ENCODE measurements at regions not wholly inside any gene's neighbourhood (a gene's known extent, or its start where the extent isn't known, plus 50 kb on each side); places are given as distances from the start of the nearest gene placed in this dataset.

DNA sequence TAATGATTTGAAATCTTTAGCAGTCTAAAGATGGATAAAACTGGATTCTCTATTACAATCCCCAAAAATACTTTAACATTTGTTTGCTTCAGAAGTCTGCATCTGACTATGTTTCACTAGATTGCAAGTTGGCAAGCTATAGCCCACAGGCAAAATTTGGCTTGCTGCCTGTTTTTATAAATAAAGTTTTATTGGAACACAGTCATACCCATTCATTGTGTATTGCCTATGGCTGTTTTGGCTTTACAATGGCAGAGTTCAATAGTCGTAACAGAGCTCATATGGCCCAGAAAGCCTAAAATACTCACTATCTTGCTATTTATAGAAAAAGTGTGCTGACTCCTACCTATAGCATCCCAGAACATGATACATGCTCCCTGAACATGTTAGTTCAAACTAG, 89.0 kb upstream of the GPR141 start:
- Histone ChIP-seq H3K27ac (ENCODE audit: low read depth, low read length, poor library complexity, severe bottlenecking) (no peak overlapping the region), H3K36me3 (ENCODE audit: insufficient read depth, low read length, poor library complexity, severe bottlenecking) (no peaks in the 10 kb centered on the region), H3K27me3 (replicated peaks; ENCODE audit: insufficient read depth, low read depth, low read length, poor library complexity) (no peaks in the 10 kb centered on the region), H3K9me3 (ENCODE audit: low read depth, low read length, poor library complexity, severe bottlenecking) (no peaks in the 10 kb centered on the region), H3K4me3 (ENCODE audit: low read depth, low read length, poor library complexity, severe bottlenecking) (no peak overlapping the region), H3K4me1 (ENCODE audit: insufficient read depth, low read length, poor library complexity, severe bottlenecking) (no peaks in the 10 kb centered on the region)
- BruUV-seq (replicated peaks): no TSS peak
- intact Hi-C loops (cut with micrococcal nuclease; ENCODE audit: unreplicated experiment): no loop called here
- ChIA-PET POLR2A (ENCODE audit: low non-redundant PET) (no interaction called here), CTCF (no interaction called here)
- TF ChIP-seq EZH2 (IDR thresholded peaks at IDR 0.05; ENCODE audit: borderline replicate concordance, low read depth, low read length, poor library complexity, severe bottlenecking): no peak
- TF ChIP-seq, protein P1, sequence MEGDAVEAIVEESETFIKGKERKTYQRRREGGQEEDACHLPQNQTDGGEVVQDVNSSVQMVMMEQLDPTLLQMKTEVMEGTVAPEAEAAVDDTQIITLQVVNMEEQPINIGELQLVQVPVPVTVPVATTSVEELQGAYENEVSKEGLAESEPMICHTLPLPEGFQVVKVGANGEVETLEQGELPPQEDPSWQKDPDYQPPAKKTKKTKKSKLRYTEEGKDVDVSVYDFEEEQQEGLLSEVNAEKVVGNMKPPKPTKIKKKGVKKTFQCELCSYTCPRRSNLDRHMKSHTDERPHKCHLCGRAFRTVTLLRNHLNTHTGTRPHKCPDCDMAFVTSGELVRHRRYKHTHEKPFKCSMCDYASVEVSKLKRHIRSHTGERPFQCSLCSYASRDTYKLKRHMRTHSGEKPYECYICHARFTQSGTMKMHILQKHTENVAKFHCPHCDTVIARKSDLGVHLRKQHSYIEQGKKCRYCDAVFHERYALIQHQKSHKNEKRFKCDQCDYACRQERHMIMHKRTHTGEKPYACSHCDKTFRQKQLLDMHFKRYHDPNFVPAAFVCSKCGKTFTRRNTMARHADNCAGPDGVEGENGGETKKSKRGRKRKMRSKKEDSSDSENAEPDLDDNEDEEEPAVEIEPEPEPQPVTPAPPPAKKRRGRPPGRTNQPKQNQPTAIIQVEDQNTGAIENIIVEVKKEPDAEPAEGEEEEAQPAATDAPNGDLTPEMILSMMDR (conservative IDR thresholded peaks at IDR 0.05; ENCODE audit: low read depth, low read length): no peak
- no peak for DNase-seq (ENCODE audit: low spot score)

DNA sequence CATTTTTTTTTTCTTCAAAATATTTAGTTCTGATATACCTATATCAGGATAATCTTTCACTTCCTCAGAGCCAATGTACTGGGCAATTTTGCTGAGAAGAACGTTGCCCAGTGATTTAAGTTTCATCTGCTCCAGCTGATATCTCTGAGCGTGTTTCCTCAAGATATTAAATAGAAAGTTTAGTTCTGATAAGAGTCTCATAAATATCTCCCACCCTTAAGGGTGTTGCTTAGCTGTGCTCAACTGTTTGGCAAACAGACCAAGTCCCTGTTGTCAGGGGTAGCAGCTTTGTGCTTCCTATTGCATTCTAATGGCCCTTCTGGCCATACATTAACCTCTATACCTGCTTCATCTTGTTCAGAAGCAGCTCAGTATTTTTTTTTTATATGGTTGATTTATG, 84.7 kb upstream of the GPR141 start:
- Histone ChIP-seq H3K27ac (ENCODE audit: low read depth, low read length, poor library complexity, severe bottlenecking) (no peak overlapping the region), H3K9me3 (ENCODE audit: low read depth, low read length, poor library complexity, severe bottlenecking) (no peaks in the 10 kb centered on the region), H3K36me3 (ENCODE audit: insufficient read depth, low read length, poor library complexity, severe bottlenecking) (no peaks in the 10 kb centered on the region), H3K4me3 (ENCODE audit: low read depth, low read length, poor library complexity, severe bottlenecking) (no peak overlapping the region), H3K4me1 (ENCODE audit: insufficient read depth, low read length, poor library complexity, severe bottlenecking) (no peaks in the 10 kb centered on the region), H3K27me3 (replicated peaks; ENCODE audit: insufficient read depth, low read depth, low read length, poor library complexity) (no peaks in the 10 kb centered on the region)
- no TSS peak for BruUV-seq (replicated peaks)
- intact Hi-C loops (cut with micrococcal nuclease; ENCODE audit: unreplicated experiment): no loop called here
- POLR2A ChIA-PET (ENCODE audit: low non-redundant PET): no interaction called here
- DNase-seq (ENCODE audit: low spot score): no peak
- CTCF ChIA-PET: no interaction called here
- no peak for TF ChIP-seq EZH2 (IDR thresholded peaks at IDR 0.05; ENCODE audit: borderline replicate concordance, low read depth, low read length, poor library complexity, severe bottlenecking)
- TF ChIP-seq, protein P1 (conservative IDR thresholded peaks at IDR 0.05; ENCODE audit: low read depth, low read length): no peak

DNA sequence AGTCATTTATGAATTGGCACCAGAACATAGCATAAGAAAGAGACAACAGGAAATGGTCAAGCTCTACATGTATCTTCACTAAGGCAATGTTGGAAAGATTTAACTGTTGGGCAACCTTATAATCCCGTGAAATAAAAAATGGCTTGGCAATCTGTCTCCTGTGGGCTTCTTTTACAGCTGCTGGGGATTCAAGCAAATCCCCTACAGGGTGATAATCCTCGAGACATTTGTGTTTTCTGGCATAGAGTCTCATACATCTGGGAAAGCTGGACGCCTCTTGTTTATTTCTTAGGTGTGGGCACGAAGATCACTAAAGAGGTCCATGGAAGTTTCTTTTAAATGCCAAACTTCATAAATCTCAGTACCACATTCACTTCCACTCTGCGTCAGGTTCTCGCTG, 82.2 kb upstream of the GPR141 start:
- BruUV-seq (replicated peaks): no TSS peak
- H3K4me3 ChIP-seq (ENCODE audit: low read depth, low read length, poor library complexity, severe bottlenecking): no peak overlapping the region
- H3K9me3 ChIP-seq (ENCODE audit: low read depth, low read length, poor library complexity, severe bottlenecking): no peaks in the 10 kb centered on the region
- no peaks in the 10 kb centered on the region for H3K4me1 ChIP-seq (ENCODE audit: insufficient read depth, low read length, poor library complexity, severe bottlenecking)
- no peak overlapping the region for H3K27ac ChIP-seq (ENCODE audit: low read depth, low read length, poor library complexity, severe bottlenecking)
- H3K36me3 ChIP-seq (ENCODE audit: insufficient read depth, low read length, poor library complexity, severe bottlenecking): no peaks in the 10 kb centered on the region
- H3K27me3 ChIP-seq (replicated peaks; ENCODE audit: insufficient read depth, low read depth, low read length, poor library complexity): no peaks in the 10 kb centered on the region
- no peak for DNase-seq (ENCODE audit: low spot score)
- ChIA-PET CTCF (no interaction called here), POLR2A (ENCODE audit: low non-redundant PET) (no interaction called here)
- intact Hi-C loops (cut with micrococcal nuclease; ENCODE audit: unreplicated experiment): no loop called here
- TF ChIP-seq, protein P1 (conservative IDR thresholded peaks at IDR 0.05; ENCODE audit: low read depth, low read length): no peak
- no peak for TF ChIP-seq EZH2 (IDR thresholded peaks at IDR 0.05; ENCODE audit: borderline replicate concordance, low read depth, low read length, poor library complexity, severe bottlenecking)
